HG02981 (cell line): ENCODE measurements at regions not wholly inside any gene's neighbourhood (a gene's known extent, or its start where the extent isn't known, plus 50 kb on each side); places are given as distances from the start of the nearest gene placed in this dataset.

Source experiments
- ATAC-seq: cut with Tn5 transposase; IDR thresholded peaks from one replicate; pipeline ENCODE4 v1.9.1; 2021; ENCODE audit warnings: mild to moderate bottlenecking, moderate library complexity; ENCODE audit not compliant: unreplicated experiment

DNA sequence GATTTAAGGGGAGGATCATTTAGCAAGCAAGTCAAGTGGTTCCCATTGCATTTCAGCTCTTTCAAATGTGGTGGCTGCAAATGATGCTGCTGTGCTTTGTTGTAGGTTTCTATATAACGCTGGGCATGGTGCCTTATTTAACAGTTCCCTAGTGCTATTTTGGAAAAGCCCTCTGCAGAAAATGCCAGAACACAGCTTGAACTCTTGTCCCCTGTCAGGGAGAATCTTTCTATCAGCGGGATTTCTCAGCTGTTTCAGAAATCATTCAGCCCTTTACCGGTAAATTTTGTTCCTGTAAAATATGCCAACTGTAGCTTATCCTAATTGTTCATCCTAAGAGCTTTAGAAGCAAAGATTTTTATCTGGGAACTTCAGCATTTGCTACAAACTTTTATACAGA is 77.8 kb upstream of the DTNA start:
- ATAC-seq: no peak

- no peak for ATAC-seq
These were observed 76.7 kb upstream of the DTNA start for GRCh38 chr18:34633368-34633767.

GRCh38 chr18:34637094-34637801 is 72.8 kb upstream of the DTNA start:
- no peak for ATAC-seq

GRCh38 chr18:34639687-34640086 is 70.4 kb upstream of the DTNA start:
- no peak for ATAC-seq

GRCh38 chr18:34640276-34640675 is 69.8 kb upstream of the DTNA start:
- no peak for ATAC-seq

DNA sequence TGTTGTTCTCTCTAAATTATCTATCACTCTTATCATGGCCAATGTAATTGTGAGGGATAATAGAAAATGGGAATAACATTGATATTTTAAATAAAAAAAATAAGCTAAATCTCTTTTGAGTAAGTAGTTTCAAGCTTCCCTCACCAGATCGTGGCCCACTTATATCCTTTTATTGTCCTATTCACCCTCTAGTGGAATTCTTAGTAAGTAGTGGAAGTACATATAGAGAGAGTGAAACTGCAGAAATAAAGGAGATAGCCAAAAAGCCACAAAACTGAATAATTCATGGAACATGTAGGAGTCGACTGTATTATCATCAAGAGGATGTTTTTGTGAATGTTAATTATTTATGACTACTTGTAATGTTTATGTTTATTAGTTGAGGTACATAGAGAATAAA is 66.1 kb upstream of the DTNA start:
- no peak for ATAC-seq

GRCh38 chr18:34647251-34647650 is 62.8 kb upstream of the DTNA start:
- ATAC-seq: no peak

- ATAC-seq: no peak
These were observed 61.7 kb upstream of the DTNA start for GRCh38 chr18:34648269-34648985.

DNA sequence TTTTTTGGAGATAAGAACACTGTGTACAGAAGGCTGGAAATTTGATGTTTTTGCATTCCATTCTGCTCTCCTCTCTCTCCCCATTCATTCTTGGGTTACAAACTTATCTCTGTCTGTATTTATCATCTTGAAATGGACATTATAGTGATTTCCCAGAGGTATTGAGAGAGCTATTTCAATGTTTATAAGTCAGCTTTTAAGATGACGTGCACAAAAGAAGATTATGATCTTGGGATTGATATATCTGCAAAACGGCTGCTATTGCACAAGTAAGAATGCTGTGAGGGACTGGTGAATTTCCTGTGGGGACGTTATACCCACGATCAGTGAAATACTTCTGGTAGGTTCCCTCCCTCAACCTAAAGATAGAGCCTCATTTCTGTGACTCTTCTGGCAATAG is 61.0 kb upstream of the DTNA start:
- no peak for ATAC-seq

DNA sequence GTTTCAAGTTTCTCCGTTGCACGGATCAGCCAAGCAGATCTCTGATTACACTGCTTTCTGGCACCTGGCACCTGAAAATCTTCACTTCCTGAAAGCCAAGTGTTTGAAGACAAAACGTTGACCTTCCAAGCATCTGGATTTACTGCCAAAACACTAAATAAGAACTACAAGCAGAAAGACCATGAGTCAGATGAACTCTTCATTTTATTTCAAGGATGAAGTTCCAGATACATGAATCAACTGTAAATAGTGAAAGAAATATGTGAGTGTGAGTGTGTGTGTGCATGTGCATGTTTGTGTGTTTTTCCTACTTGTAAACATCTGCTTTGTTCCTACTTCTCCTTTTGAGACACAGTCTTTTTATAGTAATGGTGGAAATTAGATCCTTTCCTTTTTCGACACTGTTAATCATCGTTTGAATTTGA is 60.0 kb upstream of the DTNA start:
- no peak for ATAC-seq

DNA sequence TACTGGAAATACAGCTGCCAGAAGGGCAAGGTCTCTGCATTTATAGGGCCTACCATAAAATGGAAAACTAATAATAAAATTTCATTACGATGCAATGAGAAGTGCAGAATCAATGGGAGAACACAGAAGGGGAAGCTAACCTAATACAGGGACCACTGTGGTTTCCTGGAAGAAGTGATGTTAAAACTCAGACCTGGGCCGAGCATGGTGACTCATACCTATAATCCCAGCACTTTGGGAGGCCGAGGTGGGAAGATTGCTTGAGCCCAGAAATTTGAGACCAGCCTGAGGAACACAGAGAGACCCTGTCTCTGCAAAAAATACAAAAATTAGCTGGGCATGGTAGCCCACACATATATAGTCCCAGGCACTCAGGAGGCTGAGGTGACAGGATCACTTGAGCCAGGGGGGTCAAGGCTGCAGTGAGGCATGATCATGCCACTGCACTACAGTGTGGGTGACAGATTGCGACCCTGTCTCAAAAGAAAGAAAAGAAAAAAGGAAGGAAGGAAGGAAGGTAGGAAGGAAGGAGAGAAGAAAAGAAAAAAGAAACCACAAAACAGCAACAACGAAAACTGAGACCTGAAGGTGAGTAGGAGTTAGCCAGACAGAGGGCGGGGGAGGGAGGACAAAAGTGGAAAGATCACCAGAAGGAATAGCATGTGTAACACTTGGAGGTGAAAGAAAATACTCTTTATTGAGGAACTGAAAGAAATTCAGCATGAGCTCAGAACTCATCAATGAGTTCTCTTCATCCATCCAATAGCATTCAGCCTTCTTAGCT is 58.3 kb upstream of the DTNA start:
- ATAC-seq: no peak

DNA sequence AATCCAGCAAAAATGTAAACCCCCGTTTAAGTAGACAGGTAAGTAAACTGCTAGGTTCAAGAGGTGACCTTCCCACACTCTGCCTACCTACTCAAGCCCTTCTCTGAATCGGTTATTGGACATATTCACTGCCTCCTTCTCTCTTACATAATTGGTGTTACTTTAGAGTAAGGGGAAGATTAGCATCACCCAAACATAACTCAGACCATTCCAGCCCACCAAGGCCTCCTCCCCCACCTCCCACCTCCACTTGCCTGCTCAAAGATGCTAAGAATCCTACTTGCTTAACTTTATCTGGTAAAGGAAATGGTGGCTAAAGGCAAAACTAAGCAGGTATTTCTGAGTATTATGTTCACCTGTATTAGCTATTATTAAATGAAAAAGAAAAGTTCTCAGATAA is 55.0 kb upstream of the DTNA start:
- ATAC-seq: no peak

DNA sequence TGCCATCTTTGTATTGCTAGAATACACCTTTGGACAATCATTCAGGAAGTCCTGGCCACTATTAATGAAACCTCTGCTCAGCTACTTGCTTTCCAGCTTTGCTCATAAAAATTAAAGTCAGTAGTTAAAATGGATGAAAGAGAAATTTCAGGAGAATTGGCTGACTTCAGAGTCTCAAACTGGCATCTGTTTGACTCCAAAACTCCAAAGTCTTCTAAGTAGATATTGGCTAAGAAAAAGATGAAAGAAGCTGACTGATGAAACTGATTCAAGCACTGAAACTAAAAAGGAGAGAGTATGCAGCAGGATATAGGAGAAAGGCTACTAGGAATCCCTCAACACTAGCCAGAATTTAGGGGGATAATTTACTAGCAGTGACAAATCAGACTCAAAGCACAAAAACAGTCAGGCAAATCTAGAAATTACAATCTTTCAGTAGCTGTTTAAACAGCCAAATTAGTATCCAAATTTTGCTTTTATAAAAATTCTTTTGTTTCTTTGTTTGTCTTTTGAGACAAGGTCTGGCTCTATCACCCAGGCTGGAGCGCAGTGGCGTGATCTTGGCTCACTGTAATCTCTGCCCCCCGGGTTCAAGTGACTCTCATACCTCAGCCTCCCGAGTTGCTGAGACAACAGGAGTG is 52.1 kb upstream of the DTNA start:
- no peak for ATAC-seq

GRCh38 chr18:34659579-34660517 is 50.2 kb upstream of the DTNA start:
- no peak for ATAC-seq
